RKO (cell line): ENCODE measurements at regions not wholly inside any gene's neighbourhood (a gene's known extent, or its start where the extent isn't known, plus 50 kb on each side); places are given as distances from the start of the nearest gene placed in this dataset.
"Not testable (repeated sequence)": the region's sequence is repeated elsewhere in the genome, so short reads cannot be mapped to it uniquely, and the experiment has no call there.

ENCODE experiments used
- DNase-seq: peaks from one replicate; pipeline ENCODE4 v3.0.0-alpha.2; 2016; ENCODE audit warnings: low spot score

DNA sequence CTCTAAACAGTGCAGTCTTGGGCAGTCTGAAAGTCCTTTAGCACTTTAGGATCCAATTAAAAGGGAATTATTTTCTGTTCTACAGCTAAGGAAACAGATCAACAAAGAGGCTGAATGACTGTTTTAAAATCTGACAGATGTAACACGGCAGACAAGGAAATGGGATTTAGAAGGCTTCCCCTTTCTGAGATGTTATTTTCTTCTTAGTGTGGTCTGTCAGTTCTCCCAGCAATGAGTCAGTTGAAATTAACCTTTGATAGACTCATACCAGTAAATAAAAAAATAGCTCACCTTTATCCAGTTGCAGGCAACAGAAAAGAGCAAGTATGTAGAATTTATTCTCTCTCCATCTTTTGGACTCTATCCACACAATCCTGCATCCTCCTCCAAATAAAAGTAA lies 98.1 kb downstream of the NEDD1 start:
- no peak for DNase-seq

DNA sequence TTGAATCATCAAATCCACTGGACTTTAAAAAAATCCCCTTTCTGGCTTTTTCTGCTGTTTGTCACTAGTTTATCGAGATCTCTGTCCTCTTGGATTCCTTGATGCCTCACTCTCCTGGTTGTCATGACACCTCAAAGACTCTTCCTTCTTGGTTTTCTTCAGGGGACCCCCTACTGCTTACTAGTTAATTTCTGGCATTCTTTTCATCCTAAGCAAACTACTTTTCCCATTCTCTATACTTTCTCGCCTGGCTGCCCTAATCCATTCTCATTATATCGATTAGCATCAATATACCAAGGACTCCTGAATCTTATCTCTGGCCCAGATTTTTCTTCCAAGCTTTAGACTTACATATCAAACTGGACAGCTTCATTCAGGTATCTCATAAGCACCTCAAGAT lies 98.6 kb downstream of the NEDD1 start:
- no peak for DNase-seq

DNA sequence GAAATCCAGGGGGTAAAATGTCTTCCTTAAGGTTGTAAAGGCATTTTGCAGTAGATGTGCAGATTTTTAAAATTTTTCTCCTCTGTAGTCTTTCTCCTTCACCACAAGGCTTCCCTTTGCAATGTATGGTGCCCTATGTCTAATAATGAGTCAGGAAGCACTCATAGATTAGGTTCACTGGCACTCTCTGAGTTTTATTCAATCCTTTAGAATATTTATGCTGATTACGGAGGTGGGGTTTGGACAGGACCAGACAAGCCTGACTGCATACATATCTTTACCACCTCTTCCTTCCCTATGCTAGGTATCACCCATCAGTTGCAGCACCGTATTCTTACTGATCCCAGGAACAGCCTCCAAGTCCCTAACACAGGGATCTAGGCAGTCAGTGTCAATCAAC lies 99.5 kb downstream of the NEDD1 start:
- DNase-seq = peak; percentile 28

DNA sequence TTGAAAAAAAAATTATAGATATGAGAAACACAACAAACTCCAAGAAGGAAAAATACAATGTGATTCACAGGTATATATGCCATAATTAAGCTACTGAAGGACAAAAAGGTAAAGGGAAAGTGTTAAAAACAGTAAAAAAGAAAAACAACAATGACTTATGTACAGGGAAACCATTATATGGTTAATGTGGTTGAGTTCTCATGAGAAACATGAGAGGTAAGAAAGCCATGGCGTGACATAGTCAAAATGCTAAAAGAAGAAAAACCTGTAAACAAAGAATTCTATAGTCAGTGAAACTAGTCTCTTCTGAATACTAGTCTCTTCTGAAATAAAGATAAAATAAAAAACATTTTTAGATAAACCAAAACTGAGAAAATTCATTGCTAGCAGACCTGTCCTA lies 109.1 kb downstream of the NEDD1 start:
- no peak for DNase-seq

DNA sequence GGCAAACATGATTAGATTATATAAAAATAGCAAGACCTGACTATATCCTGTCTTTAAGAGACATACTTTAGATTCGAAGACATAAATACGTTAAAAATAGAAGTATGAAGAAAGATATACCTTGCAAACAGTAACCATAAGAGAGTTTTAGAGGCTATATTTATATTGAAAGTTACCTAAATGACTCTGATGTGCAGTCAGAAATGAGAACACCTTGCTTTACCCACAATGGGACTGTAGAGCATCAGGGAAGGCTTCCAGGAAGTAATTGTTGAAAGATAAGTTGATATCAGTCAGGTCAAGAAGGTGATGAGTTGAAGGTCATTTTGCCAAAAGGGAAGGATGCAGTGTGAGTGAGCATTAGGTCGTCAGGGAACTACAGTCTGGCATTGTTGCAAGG lies 110.2 kb downstream of the NEDD1 start:
- DNase-seq = no peak

DNA sequence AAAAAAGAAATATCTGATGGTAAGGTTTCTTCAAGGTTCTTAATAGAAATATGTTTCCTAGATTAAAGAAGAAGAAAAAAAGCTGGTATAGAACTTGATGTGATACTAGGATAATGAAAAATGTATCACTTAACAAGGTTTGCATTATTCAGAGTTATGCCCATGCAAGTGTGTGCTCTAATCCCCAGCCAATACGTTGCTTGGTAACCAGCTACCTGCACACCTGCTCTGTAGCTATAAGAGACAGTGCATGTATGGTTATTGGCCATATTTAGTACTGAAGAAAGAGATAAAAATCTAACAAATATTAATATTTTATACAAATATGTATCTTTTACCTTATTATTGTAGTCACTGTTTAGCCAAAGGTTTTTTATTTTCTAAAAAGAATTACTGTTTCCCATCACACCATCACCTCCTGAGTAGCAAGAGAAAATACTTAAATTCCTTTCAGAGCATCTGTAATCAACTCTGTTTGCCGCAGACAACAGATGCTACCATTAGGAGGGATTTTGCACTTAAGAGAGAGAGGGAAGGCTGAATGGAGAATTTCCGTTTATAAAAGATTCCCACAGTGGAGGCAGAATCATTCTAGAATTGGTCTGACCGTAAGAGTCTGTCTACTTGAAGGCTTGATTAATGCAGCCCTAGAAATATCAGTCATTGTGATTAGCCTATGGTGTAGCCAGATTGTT lies 115.6 kb downstream of the NEDD1 start:
- no peak for DNase-seq

DNA sequence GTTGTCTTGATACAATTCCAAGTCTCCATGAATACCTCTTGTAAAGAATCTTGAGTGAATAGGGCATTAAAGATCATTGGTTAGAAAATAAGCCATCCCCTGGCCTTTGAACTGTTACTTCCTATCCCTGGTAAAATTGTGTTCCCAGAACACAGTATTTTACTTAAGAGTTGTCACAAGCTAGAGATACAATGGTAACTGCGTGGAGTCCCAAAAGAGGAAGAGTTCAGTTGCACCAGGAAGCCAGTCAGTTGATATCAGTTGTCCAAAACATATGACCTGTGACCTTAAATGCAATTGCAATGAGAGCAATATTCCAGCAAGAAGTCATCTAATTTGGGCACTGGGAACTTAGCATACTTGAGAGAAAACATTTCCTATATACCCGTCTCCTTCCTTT lies 117.3 kb downstream of the NEDD1 start:
- DNase-seq = no peak

DNA sequence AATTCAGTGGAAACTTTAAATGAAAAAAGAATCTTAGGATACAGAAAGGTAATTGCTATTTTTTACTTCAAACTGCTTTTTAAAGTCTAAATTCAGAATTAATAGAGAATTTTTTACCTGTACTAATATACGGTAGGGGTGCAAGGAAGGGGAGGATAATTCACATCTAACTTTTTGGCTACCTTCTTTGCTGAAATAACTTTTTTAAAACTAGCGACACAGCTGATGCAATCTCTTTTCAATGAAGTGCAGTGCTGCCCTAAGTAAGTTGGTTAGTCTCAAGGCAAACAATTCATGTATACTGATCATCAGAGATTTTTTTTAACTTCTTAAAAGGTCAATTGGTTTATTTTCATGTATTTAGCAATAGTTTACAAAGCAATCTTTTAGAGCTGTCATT lies 119.8 kb downstream of the NEDD1 start:
- DNase-seq = no peak

DNA sequence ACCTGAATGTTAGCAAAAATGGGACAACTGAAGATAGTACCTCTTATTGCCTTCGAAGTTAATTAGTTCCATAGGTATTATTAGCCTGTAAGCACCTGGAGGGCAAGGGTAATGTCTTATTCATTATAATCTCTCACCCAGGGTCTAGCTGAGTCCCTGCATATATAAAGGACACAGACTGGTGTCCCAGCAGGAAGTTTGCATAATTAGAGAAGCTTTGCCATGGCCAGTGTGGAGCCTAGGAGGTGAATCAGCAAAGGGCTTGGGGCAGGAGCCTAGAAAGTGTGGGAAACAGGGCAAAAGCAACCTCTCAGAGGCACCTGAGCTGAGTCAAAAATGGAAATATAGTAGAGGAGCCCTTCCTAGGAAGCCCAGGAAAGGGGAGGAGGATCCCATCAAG lies 120.4 kb downstream of the NEDD1 start:
- DNase-seq = no peak

DNA sequence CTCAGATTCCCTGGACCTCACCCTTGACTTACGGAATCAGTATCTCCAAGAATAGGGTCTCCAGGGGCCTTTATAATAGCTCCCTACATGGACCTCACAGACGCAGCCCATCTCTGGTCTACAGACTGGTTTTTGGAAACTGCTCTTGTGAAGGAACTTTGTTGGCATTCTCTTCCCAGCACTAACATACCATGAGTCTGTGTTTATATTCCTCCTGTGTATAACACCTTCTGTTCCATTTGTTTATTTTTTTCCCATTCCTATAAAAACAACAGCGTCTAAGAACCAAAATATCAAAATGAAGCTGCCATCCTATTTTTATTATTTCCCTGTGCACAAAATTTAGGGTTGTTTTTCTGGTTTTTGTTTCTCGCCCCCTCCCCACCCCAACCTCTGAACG lies 131.1 kb downstream of the NEDD1 start:
- DNase-seq = no peak

DNA sequence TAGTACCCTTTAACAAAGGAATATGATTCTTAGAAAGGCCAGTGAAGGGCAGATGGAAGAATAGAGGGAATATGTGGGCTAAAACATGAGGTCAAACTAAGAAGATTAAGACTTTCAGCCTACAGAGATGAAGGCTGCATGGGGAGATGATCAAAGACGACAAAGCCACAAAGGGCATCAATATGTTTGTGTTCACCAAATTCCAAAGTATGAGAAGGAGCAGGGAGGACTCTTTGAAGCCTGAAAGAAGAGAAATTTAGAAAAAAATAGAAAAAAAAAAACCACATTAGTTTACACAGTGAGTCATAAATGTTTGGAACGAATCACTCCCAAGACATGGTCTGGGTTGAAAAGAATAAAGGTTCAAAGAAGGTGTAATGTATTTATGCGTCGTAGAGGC lies 131.8 kb downstream of the NEDD1 start:
- no peak for DNase-seq

DNA sequence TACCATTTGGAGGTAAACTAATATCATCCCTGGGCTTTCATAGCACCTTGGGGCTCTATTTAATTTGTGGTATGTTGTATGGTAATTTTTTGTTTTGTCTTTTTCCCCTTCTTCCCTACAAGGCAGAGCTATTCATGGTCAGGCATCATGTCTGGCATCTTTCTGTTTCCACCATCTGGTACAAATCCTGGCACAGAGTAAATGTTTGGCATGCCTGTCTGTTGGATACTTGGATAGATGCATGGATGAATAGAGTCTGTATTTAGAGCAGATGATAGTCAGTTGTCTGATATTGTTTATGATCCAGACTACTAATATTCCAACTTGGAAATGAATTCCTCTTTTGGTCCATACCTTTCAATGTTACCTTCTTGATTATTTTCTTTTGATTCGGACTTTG lies 139.8 kb downstream of the NEDD1 start:
- no peak for DNase-seq

DNA sequence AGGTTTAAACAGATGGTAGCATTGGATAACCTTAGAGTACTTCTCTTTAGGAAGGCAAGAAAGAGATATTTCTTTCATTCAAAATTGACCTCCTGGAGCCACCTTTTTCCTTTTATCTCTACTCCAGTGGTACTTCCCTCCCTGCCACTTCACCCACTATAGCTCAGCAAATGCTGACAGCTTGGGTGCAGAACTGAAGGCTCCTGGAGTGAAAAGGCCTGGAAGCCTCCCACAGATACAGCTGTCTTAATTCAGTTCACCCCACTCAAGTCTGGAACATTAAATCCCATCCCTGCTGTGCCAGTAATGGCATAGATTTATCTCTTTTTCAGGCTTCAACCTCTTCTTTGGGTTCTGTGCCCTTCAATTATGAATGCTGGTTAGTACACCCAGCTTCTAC lies 140.3 kb downstream of the NEDD1 start:
- no peak for DNase-seq

DNA sequence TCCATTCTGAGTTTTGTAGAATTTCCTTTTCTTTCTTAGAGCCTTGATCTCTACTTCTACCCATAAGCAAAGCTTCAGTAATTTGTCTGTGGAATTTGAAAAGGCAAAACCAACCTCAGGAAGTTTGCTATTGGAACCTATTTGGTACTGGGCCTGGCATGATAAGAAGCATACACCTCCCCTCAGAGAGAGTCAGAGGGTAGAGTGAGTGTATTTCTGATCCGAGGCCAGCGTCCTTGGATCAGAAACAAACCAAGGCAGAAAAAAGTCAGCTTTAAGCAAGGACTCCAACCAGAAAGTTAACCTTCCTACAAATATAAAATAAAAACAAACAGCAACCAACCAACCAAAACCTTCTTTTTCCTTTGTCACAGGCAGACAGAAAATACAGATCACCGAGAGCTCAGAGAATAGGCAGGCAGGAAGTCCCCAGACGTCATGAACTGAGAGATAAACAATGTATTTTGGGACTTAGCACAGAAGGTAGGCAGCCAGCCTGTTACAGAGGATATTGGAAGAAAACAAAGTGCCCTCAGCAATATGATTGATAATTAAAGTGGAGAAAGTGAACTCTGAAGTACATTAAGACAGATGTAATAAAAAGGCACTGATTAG lies 141.5 kb downstream of the NEDD1 start:
- DNase-seq = no peak

DNA sequence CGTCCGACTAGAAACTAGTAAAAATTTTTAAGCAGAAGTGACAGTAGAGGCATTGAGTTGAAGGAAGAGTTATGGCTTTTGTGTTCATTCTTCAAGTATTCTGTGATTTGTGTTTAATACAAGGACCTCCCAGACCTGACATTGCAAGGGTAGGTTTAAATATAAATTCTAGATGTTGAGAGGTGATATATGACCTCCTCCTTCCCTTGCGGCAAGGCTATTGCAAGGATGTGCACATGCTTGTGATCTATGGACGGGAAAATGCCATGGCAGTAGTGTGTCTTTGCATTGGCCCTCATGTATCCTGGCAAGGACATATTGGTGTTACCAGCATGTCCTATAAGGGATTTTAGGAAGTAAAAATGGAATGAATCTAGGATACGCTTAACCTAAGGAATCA lies 143.5 kb downstream of the NEDD1 start:
- DNase-seq = no peak

DNA sequence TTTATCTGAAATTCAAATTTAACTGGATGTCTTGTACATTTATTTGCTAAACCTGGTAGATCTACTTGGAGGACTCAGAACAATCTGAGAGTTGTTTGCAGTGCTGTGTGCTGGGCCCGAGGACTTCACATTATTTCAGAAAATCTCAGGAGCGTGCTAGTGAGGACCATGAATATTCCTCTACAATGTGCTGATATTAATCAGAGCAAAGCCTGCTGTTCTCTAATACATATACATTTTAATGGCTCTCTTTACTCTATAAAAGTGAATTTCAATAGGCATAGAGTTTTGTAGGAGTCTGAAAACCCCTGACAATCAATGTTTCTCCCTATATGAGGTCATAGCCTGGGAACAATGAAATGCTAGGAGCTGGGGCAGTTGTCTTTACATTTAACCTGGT lies 144.3 kb downstream of the NEDD1 start:
- no peak for DNase-seq

DNA sequence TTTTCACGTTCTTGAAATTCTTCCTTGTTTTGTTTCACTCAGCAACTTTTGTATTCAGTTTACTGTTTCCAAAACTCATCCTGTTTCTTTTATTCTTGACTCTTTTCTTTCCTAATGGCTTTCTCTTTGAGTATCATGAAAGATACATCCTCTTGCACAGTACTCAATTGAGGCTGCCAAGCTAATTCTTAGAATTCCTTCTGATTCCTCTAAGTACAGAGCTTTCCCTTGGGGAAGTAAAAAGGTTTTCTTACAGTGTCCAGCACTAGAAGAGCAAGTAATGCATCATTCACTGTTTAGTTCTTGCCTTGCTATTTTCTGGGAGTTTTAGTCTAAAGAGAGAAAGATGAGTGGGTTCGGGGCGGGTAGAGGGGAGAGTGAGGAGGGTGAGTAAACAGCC lies 154.1 kb downstream of the NEDD1 start:
- DNase-seq = no peak

DNA sequence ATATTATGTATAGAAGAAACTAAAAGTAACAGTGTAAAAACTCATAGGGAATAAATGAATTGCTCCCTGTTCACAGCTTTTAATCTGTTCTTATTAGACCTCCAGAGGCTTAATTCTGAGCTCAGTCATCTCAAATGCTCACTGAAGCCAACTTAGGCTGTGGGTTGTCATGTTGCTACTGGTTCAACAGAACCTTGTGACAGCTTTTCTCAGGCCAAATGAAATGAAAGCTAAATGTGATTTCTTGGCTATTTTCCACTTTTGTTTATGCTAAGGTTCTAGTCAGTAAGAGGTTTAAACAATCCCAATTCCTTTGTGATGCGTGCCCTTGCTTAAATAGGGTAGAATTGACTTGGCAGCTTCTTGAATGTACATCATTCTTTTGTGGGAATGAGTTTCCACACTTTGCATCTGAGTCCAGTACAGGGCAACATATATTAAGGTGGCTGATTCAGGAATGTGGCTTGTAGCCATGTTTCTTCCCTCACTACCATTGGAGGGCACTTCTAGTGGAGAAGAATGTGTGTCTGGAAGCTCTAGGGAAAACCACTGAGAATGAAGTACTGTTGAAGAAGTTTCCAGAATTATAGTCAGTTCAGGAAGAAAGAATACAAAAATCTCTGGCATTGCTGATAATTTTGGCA lies 156.4 kb downstream of the NEDD1 start:
- no peak for DNase-seq

DNA sequence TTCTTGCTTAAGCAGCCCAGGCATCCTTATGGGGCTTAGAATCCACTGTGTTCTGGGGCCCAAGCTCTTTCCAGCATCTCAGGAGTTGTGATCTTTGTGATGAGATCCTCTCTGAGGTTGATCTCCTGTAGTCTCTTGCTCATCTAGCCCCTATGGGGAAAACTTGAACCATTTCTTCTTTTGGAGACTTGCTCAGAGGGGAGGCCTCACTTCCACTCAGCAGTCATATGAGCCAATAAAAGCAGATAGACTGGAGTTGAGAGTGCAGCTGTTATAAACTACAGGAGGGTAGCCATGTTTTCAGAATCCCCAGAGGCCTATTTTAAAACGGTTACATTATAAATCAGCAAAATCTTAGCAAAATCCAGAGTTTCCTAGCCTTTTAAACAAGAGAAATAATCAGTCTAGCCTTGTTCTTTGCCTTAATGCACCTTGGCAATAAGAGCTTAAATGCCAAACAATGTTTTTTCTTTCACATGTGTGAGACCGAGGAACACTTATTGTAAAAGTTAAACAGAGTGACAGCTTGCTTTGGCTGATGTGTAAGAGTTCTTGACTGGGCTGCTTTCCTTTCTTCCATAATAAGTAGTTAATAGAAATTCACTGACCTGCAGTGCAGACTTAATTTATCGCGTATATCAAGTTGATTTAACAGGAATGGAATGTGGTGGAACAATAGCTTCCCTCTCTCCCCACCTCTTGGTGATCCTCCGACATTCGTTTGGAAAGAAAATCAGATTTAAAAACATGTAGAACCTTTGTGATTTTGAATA lies 168.3 kb downstream of the NEDD1 start:
- no peak for DNase-seq

DNA sequence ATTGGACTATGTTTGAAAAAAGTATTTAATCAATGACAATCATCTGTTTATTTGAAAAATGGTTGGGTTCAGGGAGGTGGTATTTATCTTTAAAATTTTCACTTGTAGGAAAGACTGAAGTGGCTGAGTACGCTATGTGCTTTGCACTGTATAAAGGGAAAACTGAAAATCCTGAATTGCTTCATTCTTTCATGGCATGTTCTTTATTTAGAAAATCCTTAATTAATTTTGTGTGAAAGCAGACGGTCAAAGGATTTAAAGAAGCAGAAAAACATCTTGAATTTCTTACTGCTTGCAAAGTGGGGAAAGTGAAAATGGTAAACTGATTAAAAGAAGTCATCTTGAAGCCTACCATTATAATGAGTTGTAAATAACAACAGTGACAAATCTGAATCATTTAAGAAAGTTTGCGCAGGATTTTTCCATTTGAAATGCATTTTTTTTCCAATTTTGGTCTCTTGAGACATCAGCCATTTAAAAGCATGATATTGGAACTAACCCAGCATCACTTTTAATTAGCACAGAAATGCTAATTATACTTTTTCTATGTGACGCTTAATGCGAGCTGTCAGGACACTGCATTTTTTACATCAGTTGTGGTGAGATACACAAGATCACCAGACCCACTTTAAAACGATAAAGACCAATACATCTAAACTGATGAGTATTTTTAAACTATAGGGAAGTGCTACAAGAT lies 169.0 kb downstream of the NEDD1 start:
- DNase-seq = no peak

DNA sequence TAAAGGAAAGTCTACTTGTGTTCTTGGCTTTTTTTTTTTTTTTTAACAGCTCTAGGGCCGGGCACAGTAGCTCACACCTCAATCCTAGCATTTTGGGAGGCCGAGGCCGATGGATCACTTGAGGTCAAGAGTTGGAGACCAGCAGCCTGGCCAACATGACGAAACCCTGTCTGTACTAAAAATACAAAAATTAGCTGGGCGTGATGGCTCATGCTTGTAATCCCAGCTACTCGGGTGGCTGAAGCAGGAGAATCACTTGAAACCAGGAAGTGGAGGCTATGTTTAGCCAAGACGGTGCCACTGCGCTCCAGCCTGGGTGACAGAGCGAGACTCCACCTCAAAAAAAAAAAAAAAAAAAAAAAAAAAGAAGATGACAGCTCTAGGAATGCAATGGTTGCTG lies 169.9 kb downstream of the NEDD1 start:
- DNase-seq = not testable (repeated sequence)

DNA sequence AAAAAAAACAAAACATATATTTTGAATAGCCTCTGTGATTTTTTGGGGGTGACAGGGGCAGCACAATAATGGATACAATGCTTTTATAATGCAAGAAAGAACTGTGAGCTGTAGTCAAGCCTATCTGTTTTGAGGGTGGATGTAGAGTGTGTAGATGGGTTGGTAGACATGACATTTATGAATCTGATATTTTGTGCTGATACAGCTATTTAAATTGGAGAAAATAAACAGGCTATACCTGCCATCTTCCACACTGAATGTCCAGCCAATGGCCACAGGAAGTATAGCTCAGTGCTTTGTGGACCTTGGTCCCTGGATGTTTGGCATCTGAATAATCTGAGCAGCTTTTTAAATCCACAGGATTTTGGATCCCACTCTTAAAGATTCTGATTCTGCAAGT lies 175.0 kb downstream of the NEDD1 start:
- no peak for DNase-seq
